Gastrocnemius medialis (tissue), 4 donors: ENCODE measurements at regions not wholly inside any gene's neighbourhood (a gene's known extent, or its start where the extent isn't known, plus 50 kb on each side); places are given as distances from the start of the nearest gene placed in this dataset.

ENCODE experiments used
- POLR2A ChIP-seq, 2 donors: fragments of 450-650 bp; IDR thresholded peaks; one replicate each; pipeline ENCODE4 v1.6.1; 2017; ENCODE audit warnings: antibody characterized with exemption in 2 of 2, mild to moderate bottlenecking in 2 of 2, moderate library complexity in 2 of 2
- TF ChIP-seq, protein P1 (sequence below), 5 experiments: fragments of 450-650 bp in 3 of 5; fragments of 200-600 bp in 2 of 5; sonication (generic) in 2 of 5; IDR thresholded peaks in 4 of 5; conservative IDR thresholded peaks in 1 of 5; 1 replicate in 4 of 5; 2 replicates in 1 of 5; pipeline ENCODE4 v1.5.1; 2016 to 2019; ENCODE audit warnings: antibody characterized with exemption in 5 of 5, mild to moderate bottlenecking in 3 of 5, moderate library complexity in 3 of 5

DNA sequence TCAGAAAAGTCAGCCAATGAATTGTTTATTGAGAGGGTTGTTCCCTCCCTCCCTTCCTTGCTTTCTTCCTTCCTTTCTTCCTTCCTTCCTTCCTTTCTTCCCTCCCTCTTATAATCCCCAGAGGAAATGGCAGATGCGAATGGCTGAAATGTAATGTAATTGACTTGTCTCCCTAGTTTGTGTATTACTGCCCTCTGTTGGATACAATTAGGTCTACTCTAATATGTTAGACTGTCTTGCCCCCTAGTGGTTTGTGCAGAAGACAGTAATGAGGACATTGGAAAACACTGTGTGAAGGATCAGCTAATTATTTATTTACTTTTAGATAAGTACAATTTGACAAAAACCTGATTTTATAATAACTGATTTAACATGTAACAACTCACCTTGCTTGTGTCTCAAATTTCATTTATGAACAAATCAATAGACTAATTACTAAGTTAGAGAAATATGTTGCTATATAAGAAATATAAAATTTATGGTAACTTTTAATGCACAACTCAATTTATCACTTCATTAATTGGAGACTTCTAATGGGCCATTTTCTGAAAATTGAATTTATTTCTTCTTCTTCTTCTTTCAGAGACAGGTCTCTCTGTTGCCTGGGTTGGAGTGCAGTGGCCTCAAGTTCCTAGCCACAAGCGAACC, 229.8 kb upstream of the LRIG3 start:
- no peak for TF ChIP-seq POLR2A (IDR thresholded peaks at IDR 0.05)
- TF ChIP-seq, protein P1, sequence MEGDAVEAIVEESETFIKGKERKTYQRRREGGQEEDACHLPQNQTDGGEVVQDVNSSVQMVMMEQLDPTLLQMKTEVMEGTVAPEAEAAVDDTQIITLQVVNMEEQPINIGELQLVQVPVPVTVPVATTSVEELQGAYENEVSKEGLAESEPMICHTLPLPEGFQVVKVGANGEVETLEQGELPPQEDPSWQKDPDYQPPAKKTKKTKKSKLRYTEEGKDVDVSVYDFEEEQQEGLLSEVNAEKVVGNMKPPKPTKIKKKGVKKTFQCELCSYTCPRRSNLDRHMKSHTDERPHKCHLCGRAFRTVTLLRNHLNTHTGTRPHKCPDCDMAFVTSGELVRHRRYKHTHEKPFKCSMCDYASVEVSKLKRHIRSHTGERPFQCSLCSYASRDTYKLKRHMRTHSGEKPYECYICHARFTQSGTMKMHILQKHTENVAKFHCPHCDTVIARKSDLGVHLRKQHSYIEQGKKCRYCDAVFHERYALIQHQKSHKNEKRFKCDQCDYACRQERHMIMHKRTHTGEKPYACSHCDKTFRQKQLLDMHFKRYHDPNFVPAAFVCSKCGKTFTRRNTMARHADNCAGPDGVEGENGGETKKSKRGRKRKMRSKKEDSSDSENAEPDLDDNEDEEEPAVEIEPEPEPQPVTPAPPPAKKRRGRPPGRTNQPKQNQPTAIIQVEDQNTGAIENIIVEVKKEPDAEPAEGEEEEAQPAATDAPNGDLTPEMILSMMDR (IDR thresholded peaks at IDR 0.05 in 4 of 5, conservative IDR thresholded peaks at IDR 0.05 in 1 of 5) = peak; percentile 67 to 92 (median 85)
